IPS-NIHi11 (cell line): ENCODE measurements at regions not wholly inside any gene's neighbourhood (a gene's known extent, or its start where the extent isn't known, plus 50 kb on each side); places are given as distances from the start of the nearest gene placed in this dataset.

ENCODE experiments used
- DNase-seq: peaks from one replicate; pipeline ENCODE4 v3.0.0; 2012; ENCODE audit warnings: mixed read lengths, low spot score

DNA sequence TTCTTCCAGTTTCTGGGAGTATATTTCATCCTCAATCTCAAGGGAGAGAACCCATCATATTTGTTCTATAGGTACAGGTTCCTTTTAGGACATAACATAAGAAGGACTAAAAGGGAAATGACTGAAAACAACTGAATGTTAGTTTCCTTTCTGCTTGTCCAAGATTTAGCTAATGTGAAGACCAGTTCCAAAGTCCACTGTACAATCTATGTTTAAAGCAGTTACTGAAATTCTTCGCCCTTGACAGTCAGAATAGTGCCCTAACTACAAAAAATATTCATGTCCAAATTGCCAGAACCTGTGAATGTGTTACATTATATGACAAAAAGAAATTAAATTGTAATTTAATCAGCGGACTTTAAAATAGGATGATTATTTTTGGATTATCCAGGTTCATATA is 466.3 kb upstream of the SETBP1 start:
- no peak for DNase-seq

- DNase-seq = no peak
Measured at GRCh38 chr18:44216169-44216568, 464.5 kb upstream of the SETBP1 start.

GRCh38 chr18:44227501-44227900 is 453.2 kb upstream of the SETBP1 start:
- no peak for DNase-seq

DNA sequence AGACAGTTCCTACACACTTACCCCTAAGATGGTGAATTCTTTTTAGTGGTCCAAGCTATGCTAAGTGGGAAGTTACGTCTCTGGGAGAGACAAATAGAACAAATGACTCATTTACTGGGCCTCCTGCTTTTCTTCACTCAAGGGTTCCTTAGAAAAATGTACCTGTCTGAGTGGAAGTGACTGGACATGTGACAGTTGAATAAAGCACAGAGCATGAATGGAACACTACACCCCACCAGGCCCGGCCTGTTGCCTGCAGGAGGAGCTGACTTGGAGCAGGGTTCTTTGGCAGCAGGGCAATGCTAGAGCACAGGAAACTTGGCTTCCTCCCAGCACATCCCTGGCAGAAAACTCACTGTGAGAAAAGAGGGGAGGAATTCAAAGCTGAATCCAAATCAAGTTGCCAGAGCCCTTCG is 451.0 kb upstream of the SETBP1 start:
- no peak for DNase-seq

GRCh38 chr18:44231936-44232335 is 448.8 kb upstream of the SETBP1 start:
- DNase-seq = no peak

DNA sequence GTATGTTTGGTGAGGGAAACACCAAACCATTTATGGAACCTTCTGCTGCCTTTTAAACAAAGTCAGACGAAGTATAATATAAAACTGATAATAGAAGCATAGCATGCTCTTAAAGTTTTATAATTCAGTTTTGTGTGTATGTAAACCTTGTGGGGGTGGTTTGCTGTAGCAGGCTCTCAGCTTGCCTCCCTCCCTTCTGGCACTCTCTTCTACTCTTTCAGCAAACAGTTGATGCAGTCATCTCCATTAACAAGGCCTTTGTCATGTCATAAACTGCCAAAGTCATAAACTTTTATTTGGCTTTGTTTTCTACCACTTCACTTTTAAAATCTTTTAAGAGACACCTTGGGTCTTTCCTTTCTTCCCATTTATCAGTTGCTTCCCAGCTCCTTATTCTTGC is 448.2 kb upstream of the SETBP1 start:
- no peak for DNase-seq

DNA sequence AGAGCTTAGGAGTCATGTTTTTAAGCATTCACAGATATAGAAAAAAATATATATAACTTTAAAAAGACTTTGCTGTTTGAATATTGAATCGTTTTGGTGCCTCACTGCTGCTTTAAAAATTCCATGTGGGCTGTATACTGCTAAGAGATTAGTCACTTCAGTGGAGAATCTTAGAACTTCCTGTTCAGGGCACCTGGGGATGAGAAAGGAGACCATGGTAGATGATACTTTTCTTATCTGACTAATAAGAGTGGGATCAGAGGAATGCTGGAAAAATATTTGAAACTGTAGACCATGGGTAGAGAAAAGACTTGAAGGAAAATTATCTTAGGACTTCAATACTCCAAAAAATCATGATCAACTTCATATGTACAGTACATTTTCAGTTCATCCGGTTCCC is 442.2 kb upstream of the SETBP1 start:
- no peak for DNase-seq

DNA sequence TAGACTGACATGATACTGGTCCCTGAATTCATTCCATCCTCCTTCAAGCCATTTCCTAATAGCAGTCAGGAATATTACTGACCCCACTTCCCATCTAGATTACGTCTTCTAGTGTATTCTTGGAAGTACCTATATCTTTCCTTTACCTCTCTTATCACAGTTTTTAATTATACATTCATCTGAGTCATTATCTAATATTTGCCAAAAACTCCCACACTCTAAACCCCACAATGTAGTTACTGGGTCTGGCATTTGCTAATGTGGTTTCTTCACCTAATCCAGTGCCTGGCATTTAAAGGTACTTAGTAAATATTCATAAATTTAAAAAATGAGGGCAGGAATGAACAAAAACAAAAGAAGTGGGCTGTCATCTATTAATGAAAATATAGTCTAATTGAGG is 441.8 kb upstream of the SETBP1 start:
- DNase-seq = no peak

DNA sequence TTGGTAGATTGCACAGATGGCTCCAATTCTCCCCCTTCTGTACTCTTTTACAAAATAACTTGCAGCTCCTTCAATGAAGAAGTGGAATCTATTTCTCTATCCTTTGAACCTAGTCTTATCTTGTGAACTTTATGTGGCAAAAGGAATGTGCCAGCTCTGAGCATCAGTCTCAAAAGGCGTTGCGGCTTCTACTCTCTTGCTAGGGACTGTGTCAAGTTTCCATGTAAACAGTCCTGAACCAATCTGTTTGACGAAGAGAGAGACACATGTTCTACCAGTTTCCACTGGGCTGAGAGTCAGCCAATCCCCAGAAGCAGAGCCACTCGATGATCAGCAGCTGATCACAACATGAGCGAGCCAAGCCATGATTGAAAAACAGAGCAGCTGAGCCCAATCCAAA is 439.7 kb upstream of the SETBP1 start:
- DNase-seq = no peak

DNA sequence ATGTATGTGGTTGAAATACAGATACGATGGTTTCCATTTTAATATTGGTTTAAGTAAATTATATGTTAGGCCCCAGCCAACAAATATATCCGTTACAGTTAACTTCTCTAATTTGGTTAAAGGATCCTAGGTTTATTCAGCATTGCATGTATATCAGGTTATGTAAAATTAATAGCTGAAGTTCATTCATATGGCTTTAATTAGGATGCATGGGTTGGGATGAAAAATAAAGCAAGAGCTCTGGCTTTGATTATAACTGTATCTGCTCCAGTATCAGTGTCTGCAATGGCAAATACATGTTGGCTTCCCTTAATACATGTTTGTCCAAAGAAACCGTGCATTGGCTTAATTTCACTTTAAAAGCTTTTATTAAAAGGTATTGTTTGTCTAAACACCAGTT is 435.7 kb upstream of the SETBP1 start:
- no peak for DNase-seq

GRCh38 chr18:44246001-44246400 is 434.7 kb upstream of the SETBP1 start:
- DNase-seq = peak; percentile 5

- no peak for DNase-seq
Measured at GRCh38 chr18:44258086-44258485, 422.6 kb upstream of the SETBP1 start.

DNA sequence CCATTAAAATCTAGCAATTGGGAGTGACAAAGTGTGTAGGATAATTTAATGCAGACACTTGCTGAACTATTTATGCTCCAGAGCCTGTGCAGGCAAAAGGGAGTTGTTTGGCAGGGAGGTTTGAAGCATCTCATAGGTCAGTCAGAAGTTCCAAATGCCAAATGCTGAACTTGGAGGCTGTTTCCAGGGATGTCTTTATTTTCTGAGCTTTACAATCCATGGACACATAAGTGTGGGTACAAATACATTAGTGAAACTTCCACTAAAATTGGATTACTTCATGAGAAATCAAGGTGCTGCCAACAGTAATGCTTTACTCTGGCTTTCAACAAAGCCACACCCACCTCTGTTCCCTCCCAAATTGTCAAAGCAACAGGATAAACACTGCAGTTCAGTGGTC is 422.1 kb upstream of the SETBP1 start:
- DNase-seq = no peak

- DNase-seq = no peak
Measured at GRCh38 chr18:44259610-44260009, 421.1 kb upstream of the SETBP1 start.

GRCh38 chr18:44265437-44265836 is 415.3 kb upstream of the SETBP1 start:
- DNase-seq = no peak

- DNase-seq = no peak
Measured at GRCh38 chr18:44273298-44273697, 407.4 kb upstream of the SETBP1 start.

- DNase-seq = no peak
Measured at GRCh38 chr18:44280479-44280878, 400.2 kb upstream of the SETBP1 start.

DNA sequence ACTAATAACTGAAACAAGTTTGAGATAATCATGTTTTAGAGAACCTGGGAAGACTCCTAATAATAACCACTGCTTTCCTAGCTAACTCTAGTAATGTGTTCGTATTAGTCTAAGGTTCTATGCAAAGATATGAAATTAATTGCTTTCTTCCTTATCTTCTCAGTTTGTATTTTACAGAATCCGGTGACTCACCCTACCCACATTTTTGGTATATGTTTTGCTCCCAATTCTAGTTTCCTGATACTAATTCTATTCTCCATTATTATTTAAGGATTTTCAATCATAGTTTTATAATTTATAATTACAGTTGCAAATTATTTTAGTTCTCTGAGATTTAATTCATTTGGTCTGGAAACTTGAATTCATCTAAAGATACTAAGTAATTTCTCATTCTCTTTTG is 394.6 kb upstream of the SETBP1 start:
- no peak for DNase-seq

DNA sequence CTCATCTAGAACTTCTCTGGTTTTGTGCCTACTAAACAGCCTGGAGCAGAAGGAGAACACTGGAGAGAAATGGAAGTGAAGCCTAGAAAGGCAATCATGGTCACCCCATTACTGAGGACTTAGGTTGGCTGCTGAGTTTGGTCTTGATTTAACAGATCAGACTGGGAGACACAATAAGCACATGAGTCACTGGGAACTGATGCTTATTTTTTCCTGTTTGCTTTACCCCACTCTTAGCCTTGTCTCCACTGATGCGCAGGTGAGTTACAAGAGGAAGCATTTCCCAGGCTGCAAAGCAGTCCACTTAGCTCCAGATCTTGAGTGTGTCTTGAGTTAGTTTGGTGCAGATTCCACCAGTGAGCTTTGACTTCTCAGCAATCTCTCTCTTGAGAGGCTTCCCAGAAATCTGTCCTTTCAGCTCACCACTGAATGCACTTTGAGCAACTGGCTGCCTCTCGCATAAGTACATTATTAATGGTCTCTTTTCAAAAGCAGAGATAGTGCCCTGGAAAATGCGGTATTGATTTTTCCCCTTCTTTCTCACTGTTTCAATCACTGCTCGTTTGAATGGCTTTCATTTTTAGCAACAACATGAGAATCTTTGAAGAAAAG is 390.2 kb upstream of the SETBP1 start:
- no peak for DNase-seq

DNA sequence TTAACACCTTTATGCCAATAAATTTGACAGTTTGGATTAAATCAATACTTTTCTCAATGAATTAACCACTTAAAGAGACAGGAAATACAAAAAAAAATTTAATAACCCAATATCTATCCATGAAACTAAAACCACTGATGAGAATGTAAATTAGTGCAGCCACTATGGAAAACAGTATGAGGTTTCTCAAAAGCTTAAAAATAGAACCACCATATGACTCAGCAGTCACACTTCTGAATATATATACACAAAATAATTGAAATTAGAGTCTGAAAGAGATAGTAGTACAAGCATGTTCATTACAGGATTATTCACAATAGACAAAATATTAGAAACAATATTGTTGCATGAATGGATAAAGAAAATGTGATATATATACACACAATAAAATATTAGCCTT is 382.1 kb upstream of the SETBP1 start:
- DNase-seq = no peak

GRCh38 chr18:44309185-44309584 is 371.5 kb upstream of the SETBP1 start:
- DNase-seq = no peak

DNA sequence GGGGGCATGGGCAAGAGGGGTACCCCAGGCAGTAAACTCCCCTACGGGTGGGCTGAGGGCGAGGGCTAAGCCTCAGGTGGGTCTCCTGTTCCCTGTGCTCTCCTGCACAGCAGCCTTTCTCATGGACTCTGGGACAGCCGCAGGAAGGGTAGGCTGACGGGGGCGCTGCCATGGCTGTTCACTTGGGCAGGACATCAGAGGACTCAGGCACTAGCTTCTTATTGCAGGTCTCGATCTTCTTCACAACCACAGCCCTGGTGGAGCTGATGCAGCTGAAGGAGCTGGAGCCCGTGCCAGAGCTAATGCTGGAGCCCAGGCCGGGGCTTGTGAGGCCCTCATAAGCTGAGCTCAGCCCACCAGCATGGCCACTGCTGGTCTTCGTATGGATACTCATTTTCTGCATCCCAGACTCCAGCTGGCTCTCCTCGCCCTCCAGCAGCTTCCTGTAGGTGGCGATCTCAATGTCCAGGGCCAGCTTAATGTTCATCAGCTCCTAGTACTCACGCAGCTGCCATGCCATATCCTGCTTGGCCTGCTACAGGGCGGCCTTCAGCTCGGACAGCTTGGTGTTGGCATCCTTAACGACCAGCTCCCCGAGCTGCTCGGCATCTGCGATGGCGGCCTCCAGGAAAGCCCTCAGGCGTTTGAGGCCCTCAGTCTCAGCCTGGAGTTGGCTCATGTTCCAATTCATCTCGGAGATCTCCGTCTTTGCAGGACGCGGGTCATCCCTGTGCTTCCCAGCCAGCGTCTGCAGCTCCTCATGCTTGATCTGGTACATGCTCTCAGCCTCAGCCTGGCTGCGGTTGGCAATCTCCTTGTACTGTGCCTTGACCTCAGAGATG is 359.8 kb upstream of the SETBP1 start:
- DNase-seq = peak; percentile 5

DNA sequence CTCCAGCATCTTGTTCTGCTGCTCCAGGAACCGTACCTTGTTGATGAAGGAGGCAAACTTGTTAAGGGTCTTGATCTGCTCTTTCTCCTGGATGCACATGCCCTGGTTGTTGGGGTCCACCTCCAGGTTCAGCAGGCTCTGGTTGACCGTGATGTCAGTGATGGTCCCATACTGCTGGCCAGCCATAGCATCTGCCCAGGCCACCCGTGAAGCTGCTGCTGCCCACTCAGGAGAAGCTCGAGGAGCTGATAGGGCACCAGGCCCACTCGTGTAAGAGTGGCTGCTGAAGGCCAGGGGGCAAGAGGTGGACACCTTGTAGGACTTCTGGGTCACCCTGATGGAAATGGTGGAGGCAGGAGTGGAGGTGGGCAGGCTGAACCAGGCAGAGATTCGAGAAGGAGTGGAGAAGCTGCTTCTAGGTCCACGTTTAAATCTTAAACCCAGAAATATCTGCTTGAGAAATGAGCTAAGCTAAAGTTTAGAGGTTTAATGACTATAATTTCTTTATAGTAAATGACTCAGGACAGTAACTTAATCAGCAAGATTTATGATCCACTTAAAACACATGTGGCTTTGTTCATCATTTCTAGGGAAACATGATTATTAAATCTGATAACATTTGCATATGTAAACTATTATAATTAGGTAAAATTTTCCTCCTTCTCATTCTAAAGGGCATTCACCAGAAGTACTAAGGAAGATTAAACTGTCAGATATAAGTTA is 358.7 kb upstream of the SETBP1 start:
- DNase-seq = no peak
